T-helper 1 cell treated with Interleukin-12 subunit alpha and Interleukin-12 subunit beta and Interleukin-4 antibody, amounts not matched to agents 30 ng/mL and 1 ng/mL, for 36 hours (primary cell): ENCODE measurements at regions not wholly inside any gene's neighbourhood (a gene's known extent, or its start where the extent isn't known, plus 50 kb on each side); places are given as distances from the start of the nearest gene placed in this dataset.
"Not testable (repeated sequence)": the region's sequence is repeated elsewhere in the genome, so short reads cannot be mapped to it uniquely, and the experiment has no call there.

Experiments
- intact Hi-C: fragments of 100-400 bp; cut with micrococcal nuclease; formaldehyde crosslinking; loops from one replicate; pipeline ENCODE4 v1.15.1; 2024

- intact Hi-C loops, result no loop called here
Measured at GRCh38 chr20:55424968-55425367, 580.4 kb downstream of the CBLN4 start.

DNA sequence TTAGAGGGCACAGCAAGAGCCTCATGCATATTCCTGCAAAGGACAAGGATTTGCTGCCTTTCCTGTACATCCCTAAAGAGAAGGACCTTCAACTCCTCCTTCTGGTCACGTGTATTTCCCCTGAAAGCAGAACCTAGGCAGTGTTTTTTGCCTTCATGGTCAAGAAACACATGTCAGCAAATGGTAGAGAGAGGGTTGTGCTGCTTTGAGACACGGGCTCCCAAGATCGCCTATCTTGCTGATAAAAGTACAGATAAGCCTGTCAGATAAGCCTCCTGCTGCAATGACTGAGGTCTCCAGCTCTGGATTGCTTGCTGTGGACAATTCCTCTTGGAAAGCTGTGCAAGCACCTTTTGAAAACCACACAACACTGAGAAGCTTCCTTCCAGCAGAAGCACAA is 580.8 kb downstream of the CBLN4 start:
- intact Hi-C loops, result no loop called here

DNA sequence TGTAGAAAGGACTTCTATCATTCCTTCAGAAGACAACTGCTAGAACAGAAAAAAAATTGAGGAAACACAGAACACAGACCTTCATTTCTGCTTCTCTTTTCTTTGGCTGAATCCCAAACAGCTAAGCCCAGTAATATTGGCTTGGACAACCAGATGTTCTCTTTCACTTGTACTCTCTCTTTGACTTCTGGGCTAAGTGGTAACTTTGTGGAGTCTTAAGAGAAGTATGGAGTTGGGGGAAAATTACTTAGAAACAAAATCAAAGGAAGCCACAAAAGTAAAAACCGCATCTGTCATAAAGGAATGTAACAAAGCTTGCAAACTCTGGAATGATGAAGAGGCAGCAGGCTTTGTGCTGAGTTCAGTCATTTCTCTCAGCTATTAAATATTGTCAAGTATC is 587.5 kb downstream of the CBLN4 start:
- intact Hi-C loops, result no loop called here

DNA sequence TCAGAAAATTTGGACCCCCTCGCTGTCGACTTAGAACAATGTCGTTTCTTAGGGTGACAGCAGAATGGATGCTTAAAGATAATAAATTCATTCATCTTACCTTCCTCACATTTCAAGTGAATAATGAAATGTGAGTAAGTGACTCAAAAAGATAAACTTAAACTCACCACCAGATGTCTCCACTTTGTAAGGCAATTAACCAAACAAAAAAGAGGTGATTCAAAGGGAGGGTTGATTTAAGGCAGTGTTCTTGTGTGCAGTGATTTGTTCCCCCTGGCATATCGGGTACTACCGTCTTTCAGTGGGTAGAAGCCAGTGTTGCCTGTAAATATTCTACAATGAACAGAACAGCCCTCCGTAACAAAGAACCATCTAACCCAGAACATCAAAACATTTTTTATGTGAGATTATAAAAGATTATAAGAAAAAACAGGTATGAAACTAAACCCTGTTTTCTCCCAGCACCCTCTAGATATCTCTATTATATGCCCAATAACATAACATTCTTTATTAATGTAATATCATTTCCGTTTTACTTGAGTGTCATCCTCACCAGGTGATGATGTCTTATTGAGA is 589.7 kb downstream of the CBLN4 start:
- intact Hi-C loops, result no loop called here

GRCh38 chr20:55412508-55412907 is 592.8 kb downstream of the CBLN4 start:
- intact Hi-C loops, result not testable (repeated sequence)

- intact Hi-C loops, result no loop called here
Measured at GRCh38 chr20:55406891-55407290, 598.4 kb downstream of the CBLN4 start.

DNA sequence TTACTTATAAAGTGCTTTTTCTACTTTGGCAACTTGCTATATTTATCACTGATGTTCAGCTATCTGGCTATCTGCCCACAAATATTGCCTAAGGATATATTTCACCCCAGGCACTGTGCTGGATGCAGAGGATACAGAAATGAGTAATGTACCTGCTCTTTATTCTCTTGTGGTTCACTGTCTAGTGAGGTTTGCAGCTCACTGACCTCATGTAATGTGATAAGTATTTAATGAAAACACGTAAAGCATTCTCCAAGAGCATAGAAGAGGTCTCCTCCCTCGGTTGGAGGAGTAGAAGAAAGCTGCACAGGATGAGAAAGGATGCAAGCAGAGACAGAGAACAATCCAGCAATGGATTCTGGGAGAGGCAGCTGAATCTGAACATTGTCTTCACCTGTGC is 610.7 kb downstream of the CBLN4 start:
- intact Hi-C loops, result no loop called here

GRCh38 chr20:55390791-55391190 is 614.5 kb downstream of the CBLN4 start:
- intact Hi-C loops, result no loop called here

DNA sequence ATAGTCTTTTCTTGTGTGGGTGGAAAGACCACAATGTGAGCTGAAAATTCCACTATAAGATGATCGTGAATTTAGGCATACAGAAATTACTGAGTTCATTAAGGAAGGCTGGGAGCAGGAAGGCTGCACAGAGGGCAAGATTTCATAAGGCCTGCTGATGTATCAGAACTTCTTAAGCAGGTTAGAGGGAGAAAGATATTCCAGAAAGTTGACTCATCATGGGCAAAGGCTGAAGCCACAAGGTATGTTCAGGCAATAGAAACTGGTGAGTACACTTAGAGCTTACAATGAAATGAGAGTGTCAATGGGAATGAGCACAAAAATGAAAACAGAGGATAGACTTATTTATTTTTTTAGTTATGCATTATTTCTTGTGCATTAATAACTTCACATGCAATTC is 618.6 kb downstream of the CBLN4 start:
- intact Hi-C loops, result no loop called here

DNA sequence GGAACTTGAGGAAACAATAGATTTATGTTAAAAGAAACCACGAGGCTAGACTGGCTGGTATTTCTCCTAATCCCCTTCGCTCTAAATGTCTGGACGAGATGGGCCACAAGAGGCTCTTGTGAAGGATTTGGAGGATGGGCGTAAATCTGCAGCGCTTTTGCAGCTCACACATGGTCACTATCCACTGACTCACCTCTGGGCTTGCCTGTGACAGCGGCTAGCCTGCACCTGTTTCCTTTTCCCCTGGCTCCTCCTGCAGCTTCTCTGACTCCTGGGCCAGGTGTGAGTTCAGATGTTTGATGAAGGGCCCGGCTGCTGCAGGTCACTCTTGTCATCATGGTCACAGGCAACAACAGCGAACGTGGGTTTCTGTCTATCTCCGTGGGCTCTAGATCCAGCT is 629.4 kb downstream of the CBLN4 start:
- intact Hi-C loops, result no loop called here

DNA sequence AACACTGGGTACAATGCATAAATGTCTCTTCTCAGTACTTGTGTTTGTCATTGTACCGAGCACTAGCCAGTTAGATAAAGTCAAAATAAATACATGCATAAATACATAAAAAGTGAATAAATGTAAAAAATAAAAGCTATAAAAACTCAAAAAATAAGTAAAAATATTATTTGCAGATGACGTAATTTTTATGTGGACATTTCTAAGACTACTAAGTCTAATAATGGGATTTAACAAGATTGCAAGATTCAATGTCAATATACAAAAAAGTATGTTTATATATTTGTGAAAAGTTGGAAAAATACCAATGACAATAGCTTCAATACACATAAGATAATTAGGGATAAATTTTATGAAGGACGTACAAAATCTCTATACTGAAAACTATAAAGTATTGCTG is 639.6 kb downstream of the CBLN4 start:
- intact Hi-C loops, result no loop called here

DNA sequence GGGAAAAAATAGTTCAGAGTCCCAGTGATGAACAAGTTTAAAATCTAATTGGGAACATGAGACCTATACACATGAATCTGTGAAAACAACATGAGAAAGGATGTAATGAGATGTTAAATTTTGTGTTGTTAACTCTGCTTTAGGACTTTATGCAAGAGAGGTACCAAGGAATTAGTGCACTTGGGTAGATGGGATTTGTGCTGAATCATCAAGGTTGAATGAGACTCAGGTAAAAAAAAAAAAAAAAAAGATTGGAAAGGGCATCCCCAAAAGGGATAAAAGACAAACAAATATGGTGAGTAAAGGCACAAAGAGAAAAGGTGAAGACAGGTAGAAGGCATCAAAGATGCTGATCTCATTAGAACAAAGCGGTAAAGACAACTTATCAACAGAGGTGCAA is 644.4 kb downstream of the CBLN4 start:
- intact Hi-C loops, result no loop called here

DNA sequence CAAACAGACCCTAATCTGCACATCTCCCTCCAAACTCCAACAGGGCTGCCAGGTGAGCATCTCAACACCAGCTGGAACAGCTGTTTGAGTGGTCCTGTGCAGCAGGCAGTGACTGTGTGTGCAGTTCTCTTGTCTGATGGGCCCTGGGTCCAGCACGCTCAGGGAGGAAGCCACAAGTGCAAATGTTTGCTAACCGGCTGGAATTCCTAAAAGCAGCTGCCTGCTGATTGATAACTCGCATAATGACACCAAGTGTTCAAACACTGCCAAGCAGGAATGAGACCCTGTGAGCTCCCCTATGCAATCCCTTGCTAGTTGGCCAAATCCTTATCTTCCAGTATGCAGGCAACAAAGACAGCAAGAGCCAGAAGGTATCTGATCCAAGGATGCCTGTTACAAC is 650.6 kb downstream of the CBLN4 start:
- intact Hi-C loops, result no loop called here

GRCh38 chr20:55353206-55353605 is 652.1 kb downstream of the CBLN4 start:
- intact Hi-C loops, result no loop called here

DNA sequence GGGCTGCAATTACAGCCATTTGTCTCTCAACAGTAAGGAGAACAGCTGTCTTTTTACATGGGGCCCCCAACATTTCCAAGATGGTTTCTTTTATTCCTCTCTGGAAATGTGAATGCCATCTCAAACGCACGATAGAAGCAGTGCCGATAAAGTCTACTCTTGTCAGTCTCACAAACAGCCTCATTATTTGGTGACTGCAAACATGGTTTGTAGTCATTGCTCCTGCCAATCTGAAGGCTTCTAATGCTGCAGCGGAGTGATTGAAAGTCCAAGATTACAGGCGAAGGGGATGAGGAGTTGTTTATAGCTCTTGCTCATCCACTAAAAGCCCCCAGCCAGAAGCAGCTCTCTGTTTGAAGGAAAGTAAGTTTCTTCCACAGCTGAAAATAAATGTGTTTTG is 657.1 kb downstream of the CBLN4 start:
- intact Hi-C loops, result no loop called here

DNA sequence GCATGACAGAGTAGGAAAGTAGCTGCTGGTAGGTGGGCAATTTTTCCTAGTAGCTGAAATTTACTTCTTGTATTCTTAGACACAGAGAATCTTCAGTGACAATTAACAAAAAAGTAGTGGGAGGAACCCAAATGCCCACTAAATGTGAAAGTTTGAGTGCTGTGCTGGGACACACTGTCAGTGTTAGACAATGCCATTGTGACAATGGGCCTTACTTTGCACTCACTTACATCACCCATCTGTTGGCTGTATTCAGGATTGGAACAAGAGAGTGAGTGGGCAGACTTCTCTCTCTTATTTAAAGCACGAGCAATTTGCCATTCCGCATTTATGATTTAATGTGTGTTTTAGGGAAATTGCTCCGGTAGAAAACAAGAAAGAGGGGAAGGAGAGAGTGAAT is 662.5 kb downstream of the CBLN4 start:
- intact Hi-C loops, result no loop called here

GRCh38 chr20:55333798-55334197 is 671.5 kb downstream of the CBLN4 start:
- intact Hi-C loops, result no loop called here

- intact Hi-C loops, result no loop called here
Measured at GRCh38 chr20:55329108-55329507, 676.2 kb downstream of the CBLN4 start.

- intact Hi-C loops, result no loop called here
Measured at GRCh38 chr20:55322745-55323144, 682.6 kb downstream of the CBLN4 start.

DNA sequence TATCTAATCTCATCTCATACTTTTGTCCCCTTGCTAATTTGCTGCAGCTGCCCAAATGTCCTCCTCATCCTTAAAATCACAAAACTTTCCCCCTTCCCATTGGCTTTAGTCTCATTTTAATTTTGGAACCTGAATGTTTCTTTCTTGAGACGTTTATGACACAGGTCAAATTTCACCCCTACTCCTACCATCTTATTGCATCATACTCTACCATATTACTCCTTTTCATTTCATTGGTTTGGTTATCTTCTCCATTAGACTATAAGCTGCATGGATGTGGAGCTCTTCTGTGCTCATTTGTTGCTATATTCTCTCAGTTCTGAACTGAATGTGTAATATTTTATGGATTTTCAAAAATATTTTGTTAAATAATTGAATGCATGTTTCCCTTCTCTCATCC is 688.6 kb downstream of the CBLN4 start:
- intact Hi-C loops, result no loop called here

DNA sequence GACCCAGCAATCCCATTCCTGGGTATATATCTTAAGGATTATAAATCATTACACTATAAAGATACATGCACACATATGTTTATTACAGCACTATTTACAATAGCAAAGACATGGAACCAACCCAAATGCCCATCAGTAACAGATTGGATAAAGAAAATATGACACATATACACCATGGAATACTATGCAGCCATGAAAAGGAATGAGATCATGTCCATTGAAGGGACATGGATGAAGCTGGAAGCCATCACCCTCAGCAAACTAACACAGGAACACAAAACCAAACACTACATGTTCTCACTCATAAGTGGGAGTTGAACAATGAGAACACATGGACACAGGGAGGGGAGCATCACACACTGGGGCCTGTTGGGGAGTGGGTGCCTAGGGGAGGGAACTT is 694.5 kb downstream of the CBLN4 start:
- intact Hi-C loops, result not testable (repeated sequence)

DNA sequence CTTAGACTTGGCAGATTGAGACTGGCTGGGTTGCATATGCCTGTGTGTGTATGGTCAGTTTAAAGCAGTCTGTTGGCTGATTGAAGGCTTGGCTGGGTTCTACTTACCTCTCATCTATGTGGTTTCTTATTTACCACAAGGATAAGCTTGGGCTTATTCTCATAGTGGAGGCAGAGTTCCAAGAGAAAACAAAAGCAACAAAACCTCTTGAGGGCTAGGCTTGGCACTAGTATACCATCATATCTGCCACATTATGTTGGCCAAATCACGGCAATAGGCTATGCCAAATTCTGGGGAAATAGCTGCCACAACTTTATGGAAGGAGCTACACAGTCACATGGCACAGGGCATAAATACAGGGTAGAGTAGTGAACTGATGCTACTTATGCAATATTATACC is 714.1 kb downstream of the CBLN4 start:
- intact Hi-C loops, result no loop called here

DNA sequence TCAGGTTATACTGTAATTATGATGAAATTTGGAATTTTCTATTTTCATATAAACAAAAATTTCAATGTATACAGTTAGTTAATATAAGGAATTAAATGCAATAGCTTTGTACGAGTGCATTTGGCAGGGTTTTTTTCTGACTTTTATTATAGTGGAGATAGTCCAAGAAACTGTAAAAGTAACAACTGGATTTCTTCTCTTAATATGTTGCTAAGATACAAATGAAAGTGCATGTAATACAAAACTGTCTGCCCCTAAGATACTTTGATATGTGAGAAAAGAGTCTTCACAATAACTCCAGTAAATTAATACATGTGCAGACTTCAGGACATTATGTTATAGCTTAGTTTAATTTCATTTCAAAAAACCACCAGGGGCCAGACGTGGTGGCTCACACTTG is 721.4 kb downstream of the CBLN4 start:
- intact Hi-C loops, result no loop called here

DNA sequence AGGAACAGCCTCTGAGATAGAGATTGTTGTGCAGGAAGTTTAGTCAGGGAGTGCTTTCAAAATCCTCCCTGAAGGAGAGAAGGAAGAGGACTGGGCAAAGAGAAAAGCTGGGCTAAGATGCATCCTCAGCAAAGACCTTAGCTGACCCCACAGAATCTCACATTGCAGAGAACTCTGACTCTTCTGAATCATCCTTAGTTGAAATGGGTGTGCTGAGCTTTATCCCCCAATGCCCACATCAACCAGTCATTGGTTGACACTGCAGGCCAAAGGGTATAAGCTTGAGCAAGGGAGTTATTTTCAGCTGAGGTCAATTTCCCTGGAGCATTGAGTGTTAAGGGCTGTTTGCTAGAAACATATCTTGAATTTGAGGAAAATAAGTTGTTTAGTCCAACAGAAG is 732.2 kb downstream of the CBLN4 start:
- intact Hi-C loops, result no loop called here
